HL-60 (cell line): ENCODE measurements at regions not wholly inside any gene's neighbourhood (a gene's known extent, or its start where the extent isn't known, plus 50 kb on each side); places are given as distances from the start of the nearest gene placed in this dataset.

ENCODE experiments used
- DNase-seq, 2 experiments: peaks; one replicate each; pipeline ENCODE4 v3.0.0-alpha.2; 2010 to 2020; ENCODE audit warnings: low read depth in 1 of 2, low spot score in 1 of 2
- H3K27ac ChIP-seq: fragments of 250-450 bp; sonication (Bioruptor Pico); replicated peaks from 2 replicates; pipeline ENCODE4 v1.5.1; 2020; ENCODE audit warnings: mild to moderate bottlenecking, moderate library complexity
- H3K27me3 ChIP-seq: fragments of 250-450 bp; sonication (Bioruptor Pico); 2 replicates; pipeline ENCODE4 v1.5.1; 2021; ENCODE audit warnings: mild to moderate bottlenecking, moderate library complexity; ENCODE audit not compliant: insufficient read depth, poor library complexity, severe bottlenecking
- H3K4me3 ChIP-seq: replicated peaks from 2 replicates; pipeline ENCODE4 v1.5.1; 2011; ENCODE audit warnings: mild to moderate bottlenecking, control low read depth, low read length; ENCODE audit not compliant: insufficient read depth
- GABPA ChIP-seq: IDR thresholded peaks from 2 replicates; pipeline ENCODE4 v1.6.1; 2012; ENCODE audit warnings: low read depth
- POLR2AphosphoS5 ChIP-seq: IDR thresholded peaks from 2 replicates; pipeline ENCODE4 v1.6.1; 2012; ENCODE audit warnings: low read depth
- SPI1 ChIP-seq: IDR thresholded peaks from 2 replicates; pipeline ENCODE4 v1.6.1; 2012; ENCODE audit warnings: low read depth, mild to moderate bottlenecking, borderline replicate concordance
- TF ChIP-seq, protein P1 (sequence below): IDR thresholded peaks from 2 replicates; pipeline ENCODE4 v1.6.1; 2012; ENCODE audit warnings: low read depth; ENCODE audit not compliant: insufficient replicate concordance
- TF ChIP-seq, protein P2 (sequence below): IDR thresholded peaks from one replicate; pipeline ENCODE4 v1.5.1; 2011; ENCODE audit warnings: low read length, control low read depth, inconsistent platforms; ENCODE audit not compliant: insufficient read depth

DNA sequence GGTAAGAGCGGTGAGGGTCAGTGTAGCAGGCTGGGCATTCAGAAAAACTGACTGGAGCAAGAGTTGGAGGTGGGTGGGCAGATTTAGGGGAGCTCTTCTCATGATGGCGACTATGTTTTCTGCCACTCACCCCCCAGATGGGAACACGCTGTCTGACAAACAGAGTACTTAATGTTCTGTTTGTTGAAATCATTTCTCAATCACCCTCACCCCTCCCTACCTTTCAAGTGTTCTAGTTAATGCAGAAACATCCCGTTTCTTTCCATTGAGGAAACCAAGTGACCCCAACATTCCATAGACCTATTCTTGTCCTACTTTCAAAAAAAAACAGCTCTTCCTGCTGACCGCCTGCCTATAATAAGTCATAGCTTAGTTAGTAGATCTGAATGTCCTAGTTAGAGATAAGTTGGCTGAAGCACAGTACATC lies 132.5 kb upstream of the NEDD9 start:
- TF ChIP-seq SPI1 (no peak), POLR2AphosphoS5 (no peak), GABPA (no peak)
- TF ChIP-seq, protein P1, sequence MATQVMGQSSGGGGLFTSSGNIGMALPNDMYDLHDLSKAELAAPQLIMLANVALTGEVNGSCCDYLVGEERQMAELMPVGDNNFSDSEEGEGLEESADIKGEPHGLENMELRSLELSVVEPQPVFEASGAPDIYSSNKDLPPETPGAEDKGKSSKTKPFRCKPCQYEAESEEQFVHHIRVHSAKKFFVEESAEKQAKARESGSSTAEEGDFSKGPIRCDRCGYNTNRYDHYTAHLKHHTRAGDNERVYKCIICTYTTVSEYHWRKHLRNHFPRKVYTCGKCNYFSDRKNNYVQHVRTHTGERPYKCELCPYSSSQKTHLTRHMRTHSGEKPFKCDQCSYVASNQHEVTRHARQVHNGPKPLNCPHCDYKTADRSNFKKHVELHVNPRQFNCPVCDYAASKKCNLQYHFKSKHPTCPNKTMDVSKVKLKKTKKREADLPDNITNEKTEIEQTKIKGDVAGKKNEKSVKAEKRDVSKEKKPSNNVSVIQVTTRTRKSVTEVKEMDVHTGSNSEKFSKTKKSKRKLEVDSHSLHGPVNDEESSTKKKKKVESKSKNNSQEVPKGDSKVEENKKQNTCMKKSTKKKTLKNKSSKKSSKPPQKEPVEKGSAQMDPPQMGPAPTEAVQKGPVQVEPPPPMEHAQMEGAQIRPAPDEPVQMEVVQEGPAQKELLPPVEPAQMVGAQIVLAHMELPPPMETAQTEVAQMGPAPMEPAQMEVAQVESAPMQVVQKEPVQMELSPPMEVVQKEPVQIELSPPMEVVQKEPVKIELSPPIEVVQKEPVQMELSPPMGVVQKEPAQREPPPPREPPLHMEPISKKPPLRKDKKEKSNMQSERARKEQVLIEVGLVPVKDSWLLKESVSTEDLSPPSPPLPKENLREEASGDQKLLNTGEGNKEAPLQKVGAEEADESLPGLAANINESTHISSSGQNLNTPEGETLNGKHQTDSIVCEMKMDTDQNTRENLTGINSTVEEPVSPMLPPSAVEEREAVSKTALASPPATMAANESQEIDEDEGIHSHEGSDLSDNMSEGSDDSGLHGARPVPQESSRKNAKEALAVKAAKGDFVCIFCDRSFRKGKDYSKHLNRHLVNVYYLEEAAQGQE: no peak
- TF ChIP-seq, protein P2, sequence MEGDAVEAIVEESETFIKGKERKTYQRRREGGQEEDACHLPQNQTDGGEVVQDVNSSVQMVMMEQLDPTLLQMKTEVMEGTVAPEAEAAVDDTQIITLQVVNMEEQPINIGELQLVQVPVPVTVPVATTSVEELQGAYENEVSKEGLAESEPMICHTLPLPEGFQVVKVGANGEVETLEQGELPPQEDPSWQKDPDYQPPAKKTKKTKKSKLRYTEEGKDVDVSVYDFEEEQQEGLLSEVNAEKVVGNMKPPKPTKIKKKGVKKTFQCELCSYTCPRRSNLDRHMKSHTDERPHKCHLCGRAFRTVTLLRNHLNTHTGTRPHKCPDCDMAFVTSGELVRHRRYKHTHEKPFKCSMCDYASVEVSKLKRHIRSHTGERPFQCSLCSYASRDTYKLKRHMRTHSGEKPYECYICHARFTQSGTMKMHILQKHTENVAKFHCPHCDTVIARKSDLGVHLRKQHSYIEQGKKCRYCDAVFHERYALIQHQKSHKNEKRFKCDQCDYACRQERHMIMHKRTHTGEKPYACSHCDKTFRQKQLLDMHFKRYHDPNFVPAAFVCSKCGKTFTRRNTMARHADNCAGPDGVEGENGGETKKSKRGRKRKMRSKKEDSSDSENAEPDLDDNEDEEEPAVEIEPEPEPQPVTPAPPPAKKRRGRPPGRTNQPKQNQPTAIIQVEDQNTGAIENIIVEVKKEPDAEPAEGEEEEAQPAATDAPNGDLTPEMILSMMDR: no peak
- no peak overlapping the region for H3K27ac ChIP-seq
- DNase-seq: no peak
- no peak overlapping the region for H3K4me3 ChIP-seq
- no peaks in the 10 kb centered on the region for H3K27me3 ChIP-seq

DNA sequence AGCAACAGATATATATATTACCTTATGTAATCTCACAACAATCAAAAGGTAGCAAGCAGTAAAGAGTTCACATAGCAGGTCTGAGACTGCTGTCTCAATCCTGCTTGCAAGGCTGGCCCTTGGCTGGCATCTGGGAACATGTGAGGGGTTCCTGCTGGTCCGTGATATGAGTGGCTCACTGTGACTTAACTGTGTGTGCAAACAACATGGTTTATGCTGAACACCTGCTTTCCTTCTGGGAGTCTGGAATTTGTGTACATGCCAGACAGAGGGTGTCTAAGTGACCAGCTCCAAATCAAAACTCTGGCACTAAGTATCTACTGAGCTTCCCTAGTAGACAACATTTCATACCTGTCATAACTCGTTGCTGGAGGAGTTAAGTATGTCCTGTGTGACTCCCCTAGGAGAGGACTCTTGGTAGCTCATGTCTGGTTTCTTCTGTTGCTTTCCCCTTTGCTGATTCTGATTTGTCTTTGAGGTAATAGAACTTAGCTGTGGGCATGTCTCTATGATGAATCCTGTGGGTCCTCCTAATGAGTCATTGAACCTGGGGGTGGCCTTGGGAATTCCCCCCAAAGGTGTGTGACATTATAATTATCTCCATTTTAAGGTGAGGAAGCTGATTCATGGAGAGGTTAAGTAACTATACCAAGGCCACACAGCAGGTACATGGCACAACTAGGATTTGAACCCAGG lies 131.6 kb upstream of the NEDD9 start:
- Histone ChIP-seq H3K27me3 (no peaks in the 10 kb centered on the region), H3K27ac (no peak overlapping the region), H3K4me3 (no peak overlapping the region)
- TF ChIP-seq SPI1: no peak
- TF ChIP-seq GABPA: no peak
- TF ChIP-seq, protein P2: no peak
- TF ChIP-seq POLR2AphosphoS5: no peak
- TF ChIP-seq, protein P1: no peak
- DNase-seq: no peak

DNA sequence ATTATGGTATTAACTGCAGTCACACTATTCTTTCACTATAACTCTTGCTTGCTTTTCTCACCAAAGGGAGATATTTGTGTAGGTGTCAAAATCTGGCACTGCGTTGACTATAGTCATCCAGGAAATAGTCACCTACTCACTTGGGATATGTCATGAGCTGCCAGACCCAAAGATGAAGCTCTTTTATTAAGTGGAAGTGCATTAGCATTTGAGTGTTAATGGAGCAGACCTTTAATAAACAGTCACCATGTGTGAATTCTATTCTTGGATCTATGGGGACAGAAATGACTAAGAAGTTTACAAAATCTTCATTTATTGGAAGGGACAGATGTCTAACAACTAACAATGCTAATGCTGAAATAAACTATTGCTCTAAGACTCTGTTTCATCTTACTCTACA lies 130.1 kb upstream of the NEDD9 start:
- no peaks in the 10 kb centered on the region for H3K27me3 ChIP-seq
- DNase-seq: no peak
- TF ChIP-seq, protein P2: no peak
- TF ChIP-seq SPI1 (no peak), GABPA (no peak), POLR2AphosphoS5 (no peak)
- TF ChIP-seq, protein P1: no peak
- no peak overlapping the region for H3K27ac ChIP-seq
- no peak overlapping the region for H3K4me3 ChIP-seq
